OCI-LY7 (cell line): ENCODE measurements at regions not wholly inside any gene's neighbourhood (a gene's known extent, or its start where the extent isn't known, plus 50 kb on each side); places are given as distances from the start of the nearest gene placed in this dataset.

Experiments
- BruUV-seq: library from RNA; stranded (reverse); fragments of 400-500 nt; replicated peaks from 2 replicates; lab custom pipeline; 2021; lab: Mats Ljungman, UMichigan
- CTCF ChIA-PET: fragments of 300-600 bp; sonication (Branson Sonifier 250); formaldehyde crosslinking; loops from one replicate; lab custom pipeline; 2022; ENCODE audit warnings: antibody characterized with exemption; ENCODE audit not compliant: unreplicated experiment; lab: Charles Lee
- POLR2A ChIA-PET: fragments of 300-600 bp; sonication (Branson Sonifier 250); formaldehyde crosslinking; loops from one replicate; lab custom pipeline; 2022; ENCODE audit warnings: antibody characterized with exemption; lab: Charles Lee
- DNase-seq: peaks from one replicate; pipeline ENCODE4 v3.0.0-alpha.2; 2015; ENCODE audit warnings: low spot score
- H2AFZ ChIP-seq: fragments of 200-600 bp; sonication (generic), shearing (Covaris generic); 2 replicates; pipeline ENCODE4 v1.6.1; 2014; ENCODE audit warnings: mild to moderate bottlenecking, antibody characterized with exemption, low read length, moderate library complexity
- H3K27ac ChIP-seq: fragments of 200-600 bp; sonication (generic); 2 replicates; pipeline ENCODE4 v1.5.1; 2014; ENCODE audit warnings: mixed run types, low read depth, mild to moderate bottlenecking, moderate library complexity, low read length, inconsistent platforms; ENCODE audit not compliant: poor library complexity, severe bottlenecking
- H3K36me3 ChIP-seq: fragments of 200-600 bp; sonication (generic); 2 replicates; pipeline ENCODE4 v1.6.1; 2014; ENCODE audit warnings: mild to moderate bottlenecking, antibody characterized with exemption, low read length, moderate library complexity, mixed read lengths; ENCODE audit not compliant: insufficient read depth
- H3K4me1 ChIP-seq: fragments of 200-600 bp; sonication (generic); 2 replicates; pipeline ENCODE4 v1.5.1; 2014; ENCODE audit warnings: mild to moderate bottlenecking, low read length; ENCODE audit not compliant: insufficient read depth, poor library complexity, severe bottlenecking
- H3K4me2 ChIP-seq: fragments of 200-600 bp; sonication (generic); 2 replicates; pipeline ENCODE4 v1.6.1; 2014; ENCODE audit warnings: mild to moderate bottlenecking, low read length
- H3K4me3 ChIP-seq: fragments of 200-600 bp; sonication (generic); 2 replicates; pipeline ENCODE4 v1.5.1; 2014; ENCODE audit warnings: mild to moderate bottlenecking, low read depth, low read length; ENCODE audit not compliant: poor library complexity, severe bottlenecking
- H3K79me2 ChIP-seq: fragments of 200-600 bp; sonication (generic); 2 replicates; pipeline ENCODE4 v1.6.1; 2016; ENCODE audit warnings: low read depth, mild to moderate bottlenecking, low read length, moderate library complexity, mixed read lengths; ENCODE audit not compliant: insufficient read depth
- H3K9me2 ChIP-seq: fragments of 200-600 bp; sonication (generic); 2 replicates; pipeline ENCODE4 v1.6.1; 2016; ENCODE audit warnings: mild to moderate bottlenecking, low read length, mixed read lengths; ENCODE audit not compliant: insufficient read depth
- H3K9me3 ChIP-seq: fragments of 200-600 bp; sonication (generic); 2 replicates; pipeline ENCODE4 v1.6.1; 2014; ENCODE audit warnings: mild to moderate bottlenecking, mixed run types, low read length, mixed read lengths
- H4K20me1 ChIP-seq: fragments of 200-600 bp; sonication (generic); 2 replicates; pipeline ENCODE4 v1.6.1; 2014; ENCODE audit warnings: mild to moderate bottlenecking, antibody characterized with exemption, low read length, moderate library complexity, mixed read lengths; ENCODE audit not compliant: insufficient read depth
- EZH2phosphoT487 ChIP-seq: fragments of 200-600 bp; sonication (generic); IDR thresholded peaks from 2 replicates; pipeline ENCODE4 v1.6.1; 2018; ENCODE audit warnings: low read depth, borderline replicate concordance, mild to moderate bottlenecking, mixed run types, antibody characterized with exemption, low read length, moderate library complexity, mixed read lengths
- intact Hi-C: fragments of 100-400 bp; cut with micrococcal nuclease; formaldehyde crosslinking; loops from one replicate; pipeline ENCODE4 v1.10.0; 2022; ENCODE audit not compliant: unreplicated experiment
- TF ChIP-seq, protein P1 (sequence below): fragments of 200-600 bp; sonication (generic); conservative IDR thresholded peaks from 2 replicates; pipeline ENCODE4 v1.5.1; 2014; ENCODE audit warnings: mild to moderate bottlenecking, antibody characterized with exemption, low read length, moderate library complexity, mixed read lengths

- Histone ChIP-seq H3K9me2 (no peaks in the 10 kb centered on the region), H3K4me2 (no peak overlapping the region), H4K20me1 (no peaks in the 10 kb centered on the region), H3K4me3 (no peak overlapping the region), H3K27ac (no peak overlapping the region), H2AFZ (no peak overlapping the region), H3K4me1 (no peaks in the 10 kb centered on the region), H3K79me2 (no peaks in the 10 kb centered on the region), H3K36me3 (no peaks in the 10 kb centered on the region), H3K9me3 (no peaks in the 10 kb centered on the region)
- intact Hi-C loops = no loop called here
- BruUV-seq = no TSS peak
- DNase-seq = no peak
- TF ChIP-seq EZH2phosphoT487 = no peak
- TF ChIP-seq, protein P1, sequence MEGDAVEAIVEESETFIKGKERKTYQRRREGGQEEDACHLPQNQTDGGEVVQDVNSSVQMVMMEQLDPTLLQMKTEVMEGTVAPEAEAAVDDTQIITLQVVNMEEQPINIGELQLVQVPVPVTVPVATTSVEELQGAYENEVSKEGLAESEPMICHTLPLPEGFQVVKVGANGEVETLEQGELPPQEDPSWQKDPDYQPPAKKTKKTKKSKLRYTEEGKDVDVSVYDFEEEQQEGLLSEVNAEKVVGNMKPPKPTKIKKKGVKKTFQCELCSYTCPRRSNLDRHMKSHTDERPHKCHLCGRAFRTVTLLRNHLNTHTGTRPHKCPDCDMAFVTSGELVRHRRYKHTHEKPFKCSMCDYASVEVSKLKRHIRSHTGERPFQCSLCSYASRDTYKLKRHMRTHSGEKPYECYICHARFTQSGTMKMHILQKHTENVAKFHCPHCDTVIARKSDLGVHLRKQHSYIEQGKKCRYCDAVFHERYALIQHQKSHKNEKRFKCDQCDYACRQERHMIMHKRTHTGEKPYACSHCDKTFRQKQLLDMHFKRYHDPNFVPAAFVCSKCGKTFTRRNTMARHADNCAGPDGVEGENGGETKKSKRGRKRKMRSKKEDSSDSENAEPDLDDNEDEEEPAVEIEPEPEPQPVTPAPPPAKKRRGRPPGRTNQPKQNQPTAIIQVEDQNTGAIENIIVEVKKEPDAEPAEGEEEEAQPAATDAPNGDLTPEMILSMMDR = no peak
- ChIA-PET POLR2A (interaction anchor here (0.6 kb wide), 1 partner anchor 14 kb away, joined by 3 read pairs; no protein-coding TSS in a partner anchor), CTCF (no interaction called here)
Observed at GRCh38 chr2:234847364-234847635, 104.5 kb upstream of the SH3BP4 start.

GRCh38 chr2:234846599-234847363 is 105.0 kb upstream of the SH3BP4 start:
- Histone ChIP-seq H3K9me3 (no peaks in the 10 kb centered on the region), H2AFZ (no peak overlapping the region), H4K20me1 (no peaks in the 10 kb centered on the region), H3K4me2 (no peak overlapping the region), H3K79me2 (no peaks in the 10 kb centered on the region), H3K4me1 (no peaks in the 10 kb centered on the region), H3K4me3 (no peak overlapping the region), H3K36me3 (no peaks in the 10 kb centered on the region), H3K9me2 (no peaks in the 10 kb centered on the region), H3K27ac (no peak overlapping the region)
- TF ChIP-seq, protein P1 = no peak
- no peak for TF ChIP-seq EZH2phosphoT487
- intact Hi-C loops = no loop called here
- CTCF ChIA-PET = no interaction called here
- POLR2A ChIA-PET = no interaction called here
- no TSS peak for BruUV-seq
- no peak for DNase-seq
